Fibroblast of skin of scalp (primary cell): ENCODE measurements at regions not wholly inside any gene's neighbourhood (a gene's known extent, or its start where the extent isn't known, plus 50 kb on each side); places are given as distances from the start of the nearest gene placed in this dataset.
"Not testable (repeated sequence)": the region's sequence is repeated elsewhere in the genome, so short reads cannot be mapped to it uniquely, and the experiment has no call there.

ENCODE experiments used
- DNase-seq: peaks from one replicate; pipeline ENCODE4 v3.0.0-alpha.2; 2013

DNA sequence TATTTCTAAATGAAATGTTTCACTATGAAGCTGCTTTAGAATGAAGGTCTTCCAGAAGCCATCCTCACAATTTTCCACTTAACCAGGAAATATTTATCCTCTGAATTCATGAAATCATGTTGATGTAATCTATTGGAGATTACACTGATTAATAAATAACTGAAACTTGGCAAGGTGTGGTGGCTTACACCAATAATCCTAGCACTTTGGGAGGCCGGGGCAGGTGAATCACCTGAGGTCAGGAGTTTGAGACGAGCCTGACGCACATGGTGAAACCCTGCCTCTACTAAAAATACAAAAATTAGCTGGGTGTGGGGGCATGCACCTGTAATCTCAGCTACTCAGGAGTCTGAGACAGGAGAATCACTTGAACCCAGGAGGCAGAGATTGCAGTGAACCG is 73.8 kb upstream of the DAPK1 start:
- DNase-seq = not testable (repeated sequence)

DNA sequence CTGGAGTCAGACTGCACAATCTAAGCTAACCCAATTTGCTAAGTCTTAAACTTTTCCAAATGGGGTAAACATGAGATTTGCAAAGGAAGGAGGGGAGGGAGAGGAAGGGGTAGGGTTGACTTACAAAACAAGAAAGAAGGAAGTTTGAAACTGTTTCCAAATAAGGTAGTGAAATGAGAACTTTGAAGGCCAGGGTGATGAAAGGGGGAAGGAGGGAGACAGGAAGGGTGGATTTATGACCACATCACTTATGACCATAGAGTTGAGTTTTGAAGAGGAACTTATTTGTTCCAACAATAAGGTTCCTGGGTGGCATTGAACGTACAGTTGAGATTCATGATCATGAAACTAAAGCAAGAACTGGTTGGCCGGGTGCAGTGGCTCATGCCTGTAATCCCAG is 72.5 kb upstream of the DAPK1 start:
- peak; percentile 7 for DNase-seq

DNA sequence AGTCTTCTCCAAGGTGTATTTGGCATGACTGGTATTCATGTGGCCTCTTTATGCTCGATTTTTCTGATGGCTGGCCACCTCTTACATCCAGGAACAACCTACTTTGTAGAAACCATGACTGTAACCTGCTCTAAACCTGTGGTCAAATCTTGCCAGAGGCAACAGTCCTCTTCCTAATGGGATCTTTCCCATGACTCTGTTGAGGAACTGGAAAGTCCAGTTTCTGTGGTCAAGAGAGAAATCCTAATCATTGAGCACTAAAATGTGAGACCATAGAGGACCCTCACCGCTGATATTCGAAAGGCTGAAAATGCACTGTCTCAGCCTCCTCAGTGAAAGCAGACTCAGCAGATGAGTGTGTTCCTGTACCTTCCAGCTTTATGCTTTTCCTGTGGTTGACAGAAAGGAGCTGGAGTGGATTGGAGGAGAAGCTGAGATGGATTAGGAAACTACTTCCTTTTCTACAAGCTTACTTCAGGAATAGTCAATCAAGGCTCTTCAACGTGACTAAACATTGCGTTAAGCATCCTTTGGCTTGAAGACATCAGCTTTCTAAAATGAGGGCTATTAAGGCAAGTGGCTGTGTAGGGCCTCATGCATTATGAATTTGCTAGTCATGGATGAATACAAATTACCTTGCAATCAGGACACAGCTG is 69.7 kb upstream of the DAPK1 start:
- no peak for DNase-seq

DNA sequence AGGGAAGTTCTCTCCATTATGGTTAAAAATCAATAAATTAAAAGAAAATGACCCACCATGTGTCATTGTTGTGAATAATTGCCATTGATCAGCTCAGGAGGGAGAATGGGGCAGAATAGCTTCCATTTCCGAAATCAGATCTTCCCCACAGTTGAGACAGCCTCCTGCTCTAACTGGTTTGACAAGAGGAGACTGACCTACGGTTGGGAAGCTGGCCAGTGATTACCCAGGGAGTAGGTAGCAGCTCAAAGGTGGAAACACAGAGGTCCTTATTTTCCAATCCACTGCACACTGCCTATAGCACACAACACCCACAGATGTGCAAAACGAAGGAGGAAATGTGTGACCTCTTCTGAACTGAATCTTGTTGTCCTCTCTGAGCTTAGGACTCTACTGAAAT is 69.0 kb upstream of the DAPK1 start:
- DNase-seq = no peak

DNA sequence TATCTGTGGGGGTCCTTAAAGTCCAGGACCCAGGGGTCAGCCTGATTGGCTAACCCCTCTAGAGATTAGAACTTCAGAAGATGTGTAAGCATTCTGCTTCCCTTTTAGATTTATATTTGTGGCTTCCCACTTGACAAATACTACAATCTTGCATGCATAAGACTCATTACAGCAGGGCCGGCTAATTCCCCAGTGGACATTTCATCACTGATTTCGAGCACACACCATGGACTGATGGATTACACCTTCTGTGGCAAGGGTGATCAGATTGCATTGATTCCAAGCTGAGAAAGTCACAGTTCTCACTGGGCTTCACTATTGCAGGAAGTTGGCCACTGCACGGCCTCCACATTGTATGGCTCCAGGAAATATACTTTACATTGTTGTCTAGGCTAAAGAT is 65.8 kb upstream of the DAPK1 start:
- peak; percentile 14 for DNase-seq

DNA sequence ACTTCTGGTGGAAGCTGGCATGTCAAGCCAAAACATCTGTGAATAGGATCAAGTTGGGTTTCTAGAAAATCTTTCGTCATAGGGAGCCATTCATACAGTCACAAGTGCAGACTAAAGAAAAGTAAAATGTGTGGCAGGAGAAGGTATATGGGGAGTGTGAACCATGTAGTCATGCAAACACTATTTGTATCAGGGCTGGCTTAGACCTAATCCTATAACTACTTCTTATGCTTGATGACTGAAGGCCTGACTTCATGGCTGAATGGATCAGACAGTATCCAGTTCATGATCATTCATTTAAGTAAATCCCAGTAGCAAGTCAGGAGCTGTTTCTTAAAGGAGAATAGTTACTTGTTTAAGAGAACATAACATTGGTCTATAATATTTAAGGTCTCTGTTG is 63.8 kb upstream of the DAPK1 start:
- DNase-seq = no peak

DNA sequence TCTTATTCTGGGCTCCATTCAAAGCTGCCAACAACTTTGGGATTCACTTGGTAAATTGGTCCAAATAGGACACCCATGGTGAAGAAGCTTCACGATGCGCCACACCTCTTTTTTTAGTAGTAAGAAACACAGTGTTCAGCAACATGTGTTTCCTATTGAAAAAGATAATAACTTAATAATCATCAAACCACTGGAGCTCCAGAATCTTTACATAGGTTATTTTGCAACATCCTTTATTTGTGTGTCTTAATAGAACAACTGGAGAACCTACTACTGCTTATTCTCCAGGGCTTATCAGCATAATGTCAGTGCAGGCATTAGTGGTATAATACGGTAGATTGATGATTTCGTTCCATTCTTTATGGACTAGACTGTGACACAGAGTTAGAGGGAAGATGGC is 63.3 kb upstream of the DAPK1 start:
- DNase-seq = no peak

DNA sequence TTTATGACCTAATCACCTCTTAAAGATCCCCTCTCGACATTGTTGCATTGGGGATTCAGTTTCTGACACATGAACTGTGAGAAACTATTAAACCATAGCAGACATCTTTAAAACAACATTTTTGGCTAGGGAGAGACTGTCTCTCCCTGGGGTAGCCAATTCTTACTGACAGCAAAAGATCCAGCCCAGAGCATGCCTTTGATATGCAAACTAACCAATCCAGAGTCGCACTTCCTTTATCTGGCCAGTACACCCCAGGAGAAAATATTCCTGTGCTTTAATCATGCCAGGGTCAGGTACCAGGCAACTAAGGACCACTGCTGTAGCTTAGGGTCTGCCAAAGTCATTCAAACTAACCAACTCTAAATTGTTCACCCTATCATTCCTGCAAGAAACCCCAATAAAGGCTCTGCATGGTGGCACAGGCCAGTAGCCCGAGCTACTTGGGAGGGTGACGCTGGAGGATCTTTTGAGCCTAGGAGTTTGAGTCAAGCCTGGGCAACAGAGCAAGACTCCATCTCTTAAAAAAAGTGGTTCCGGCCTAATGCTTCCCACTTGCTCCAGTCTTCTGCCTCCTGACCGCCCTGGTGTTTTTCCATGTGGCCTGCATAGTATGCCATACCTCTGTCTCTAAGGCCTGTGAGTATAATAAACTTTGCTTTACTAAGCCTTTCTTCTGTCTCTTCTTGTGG is 62.3 kb upstream of the DAPK1 start:
- no peak for DNase-seq

DNA sequence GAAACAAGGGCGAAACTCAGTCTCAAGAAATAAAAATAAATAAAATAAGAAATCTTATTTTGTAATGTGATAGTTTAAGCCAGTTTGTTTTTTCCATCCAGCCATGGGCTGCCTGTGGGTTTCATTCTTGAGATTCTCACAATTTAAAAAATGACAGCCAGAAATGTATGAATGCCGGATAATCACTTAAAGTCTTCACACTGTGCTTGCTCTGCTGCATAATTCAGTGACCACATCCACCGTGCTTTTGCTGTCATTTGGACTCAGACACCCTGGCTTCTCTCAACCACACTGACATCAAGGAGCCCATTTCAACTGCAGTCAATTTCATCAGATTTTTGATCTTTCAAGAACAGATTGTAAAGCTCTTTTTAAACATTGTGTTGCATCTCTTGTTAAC is 61.0 kb upstream of the DAPK1 start:
- peak; percentile 82 for DNase-seq

DNA sequence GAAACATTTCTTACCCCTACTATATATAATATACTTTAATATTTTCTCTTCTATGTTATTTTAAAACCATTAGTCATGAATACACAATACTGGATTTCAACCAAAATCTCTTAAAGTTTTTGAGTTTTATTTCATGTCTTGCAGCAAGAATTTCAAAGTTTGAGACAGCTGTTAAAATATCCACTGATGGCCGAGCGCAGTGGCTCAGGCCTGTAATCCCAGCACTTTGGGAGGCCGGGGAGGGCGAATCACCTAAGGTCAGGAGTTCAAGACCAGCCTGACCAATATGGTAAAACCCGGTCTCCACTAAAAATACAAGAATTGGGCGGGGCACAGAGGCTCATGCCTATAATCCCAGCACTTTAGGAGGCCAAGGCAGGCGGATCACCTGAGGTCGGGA is 59.7 kb upstream of the DAPK1 start:
- no peak for DNase-seq

DNA sequence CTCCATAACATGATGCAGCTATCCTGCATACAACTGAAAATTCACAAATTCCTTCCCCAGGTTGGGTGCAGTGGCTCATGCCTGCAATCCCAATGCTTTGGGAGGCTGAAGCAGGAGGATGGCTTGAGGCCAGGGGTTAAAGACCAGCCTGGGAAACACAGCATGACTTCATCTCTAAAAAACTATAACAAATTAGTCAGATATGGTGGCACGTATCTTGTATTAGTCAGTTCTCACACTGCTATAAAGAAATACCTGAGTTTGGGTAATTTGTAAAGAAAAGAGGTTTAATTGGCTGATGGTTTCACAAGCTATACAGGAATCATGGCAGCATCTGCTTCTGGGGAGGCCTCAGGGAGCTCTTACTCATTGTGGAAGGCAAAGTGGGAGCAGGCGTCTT is 56.4 kb upstream of the DAPK1 start:
- DNase-seq = peak; percentile 6

DNA sequence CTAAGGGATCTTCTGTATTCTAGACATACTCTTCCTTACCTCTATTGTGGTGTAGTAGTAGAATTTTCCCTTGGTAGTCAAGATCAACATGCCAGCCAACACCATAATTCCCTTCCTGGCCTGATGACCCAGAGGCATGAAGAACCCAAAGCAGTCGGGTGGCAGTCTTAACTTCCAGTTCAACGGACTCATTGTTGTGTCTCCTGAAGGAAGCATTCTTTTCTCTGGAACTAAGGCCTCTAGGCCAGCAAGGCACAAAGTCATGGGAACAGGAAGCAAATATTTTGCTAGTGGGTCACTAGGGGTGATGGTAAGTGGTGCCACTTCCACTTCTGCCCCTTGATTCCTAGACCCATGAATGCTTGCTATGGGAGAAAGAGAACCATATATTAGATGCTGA is 55.2 kb upstream of the DAPK1 start:
- DNase-seq = no peak

DNA sequence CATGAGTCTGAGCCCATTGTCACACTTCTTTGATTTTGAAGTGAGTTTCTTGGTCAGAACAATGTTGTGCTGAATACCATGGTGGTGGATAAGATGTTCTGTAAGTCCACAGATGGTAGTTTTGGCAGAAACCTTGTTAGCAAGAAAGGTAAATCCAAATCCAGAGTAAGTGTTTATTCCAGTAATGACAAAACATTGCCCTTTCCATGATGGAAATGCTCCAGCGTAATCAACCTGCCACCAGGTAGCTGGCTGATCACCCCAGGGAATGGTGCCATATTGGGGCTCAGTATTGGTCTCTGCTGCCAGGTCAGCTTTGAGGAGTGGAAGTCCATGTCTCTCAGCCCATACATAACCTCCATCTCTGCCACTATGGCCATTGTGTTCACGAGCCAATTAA is 54.7 kb upstream of the DAPK1 start:
- no peak for DNase-seq

DNA sequence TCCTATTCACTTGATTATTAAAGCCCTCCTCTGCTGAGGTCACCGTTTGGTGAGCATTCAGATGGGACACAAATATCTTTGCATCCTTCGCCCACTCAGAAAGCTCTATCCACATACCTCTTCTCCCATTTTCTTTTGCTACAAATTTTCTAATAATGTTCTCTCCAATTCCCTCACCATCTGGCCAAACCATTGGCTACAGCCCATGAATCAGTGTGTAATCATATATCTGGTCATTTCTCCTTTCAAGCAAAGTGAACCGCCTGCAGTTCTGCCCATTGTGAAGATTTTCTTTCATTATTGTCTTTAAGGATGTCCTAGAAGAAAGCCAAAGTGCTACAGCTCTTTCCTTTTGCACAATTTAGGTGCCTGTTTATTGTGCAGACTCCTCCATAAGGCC is 54.2 kb upstream of the DAPK1 start:
- DNase-seq = no peak

DNA sequence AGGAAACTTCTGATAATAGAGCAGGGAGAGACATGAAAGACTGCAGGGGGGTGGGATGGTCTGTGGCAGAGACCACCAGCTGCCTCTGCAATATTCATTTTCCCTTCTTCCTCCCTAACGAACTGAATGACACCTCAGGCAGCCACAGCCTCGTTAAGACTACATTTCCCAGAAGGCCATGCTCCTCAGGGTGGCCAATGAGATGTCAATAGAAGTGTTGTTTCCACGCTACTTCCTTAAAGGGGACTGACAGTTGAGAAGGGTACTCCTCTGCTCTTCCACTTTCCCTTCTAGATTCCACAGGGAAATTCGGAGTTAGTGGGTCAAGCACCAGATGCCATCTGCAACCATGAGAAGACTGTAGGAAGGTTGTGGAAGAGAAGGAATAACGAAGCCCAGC is 52.0 kb upstream of the DAPK1 start:
- peak; percentile 38 for DNase-seq

DNA sequence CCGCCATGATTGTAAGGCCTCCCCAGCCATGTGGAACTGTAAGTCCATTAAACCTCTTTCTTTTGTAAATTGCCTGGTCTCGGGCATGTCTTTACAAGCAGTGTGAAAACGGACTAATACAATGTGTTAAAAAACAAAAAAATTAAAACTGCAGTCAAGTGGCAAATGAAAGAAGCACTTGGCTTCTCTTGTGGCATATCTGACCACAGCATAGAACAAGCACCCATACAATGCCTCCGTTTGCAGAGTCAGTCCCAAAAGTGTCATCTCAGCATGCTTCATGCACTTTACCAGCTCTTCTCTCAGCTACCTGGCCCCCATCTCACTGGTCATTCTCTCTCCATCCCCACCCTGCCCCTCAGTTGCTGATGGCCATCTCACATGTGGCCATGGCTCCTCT is 51.1 kb upstream of the DAPK1 start:
- no peak for DNase-seq

DNA sequence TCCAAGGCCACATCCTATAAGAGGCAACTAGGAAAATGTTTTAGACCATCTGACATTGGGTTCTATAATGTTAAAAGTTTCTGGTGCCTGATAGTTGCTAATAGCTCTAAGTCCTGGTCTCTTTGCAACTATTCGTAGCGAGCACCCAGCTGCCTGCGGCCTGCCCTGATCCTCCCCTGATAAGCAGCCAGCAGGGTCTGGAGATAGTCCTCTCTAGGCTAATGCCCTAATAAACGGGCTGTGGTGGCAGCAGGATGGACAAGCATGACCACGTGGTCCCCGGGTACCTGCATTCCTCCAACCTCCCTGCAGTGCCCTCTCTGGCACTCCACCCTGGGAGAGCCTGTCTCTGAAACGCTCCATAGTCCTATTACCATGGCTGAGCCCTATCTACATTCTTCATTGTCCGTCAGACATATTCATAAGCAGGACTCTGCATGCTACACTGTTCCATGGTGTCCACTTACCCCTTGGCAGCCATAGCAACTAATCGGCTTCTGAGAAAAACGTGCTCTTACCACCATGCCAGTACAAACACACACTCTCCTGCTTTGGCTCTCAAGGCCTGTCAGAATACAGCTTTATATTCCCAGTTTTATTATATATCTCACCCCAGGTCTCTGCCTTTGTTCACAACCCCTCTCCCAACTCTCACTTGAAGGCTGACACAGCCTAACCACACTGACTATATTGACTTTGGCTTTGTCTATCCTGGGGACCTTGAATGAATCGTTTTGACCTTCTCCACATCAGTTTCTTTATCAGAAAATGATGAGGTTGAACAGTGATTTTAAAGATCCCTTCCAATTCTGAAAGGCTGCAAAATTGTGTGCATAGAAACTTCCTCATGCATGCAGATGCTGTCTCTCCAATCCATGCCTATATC is 49.9 kb upstream of the DAPK1 start:
- DNase-seq = no peak
